ENCODE measurements at regions not wholly inside any gene's neighbourhood (a gene's known extent, or its start where the extent isn't known, plus 50 kb on each side); places are given as distances from the start of the nearest gene placed in this dataset.

DNA sequence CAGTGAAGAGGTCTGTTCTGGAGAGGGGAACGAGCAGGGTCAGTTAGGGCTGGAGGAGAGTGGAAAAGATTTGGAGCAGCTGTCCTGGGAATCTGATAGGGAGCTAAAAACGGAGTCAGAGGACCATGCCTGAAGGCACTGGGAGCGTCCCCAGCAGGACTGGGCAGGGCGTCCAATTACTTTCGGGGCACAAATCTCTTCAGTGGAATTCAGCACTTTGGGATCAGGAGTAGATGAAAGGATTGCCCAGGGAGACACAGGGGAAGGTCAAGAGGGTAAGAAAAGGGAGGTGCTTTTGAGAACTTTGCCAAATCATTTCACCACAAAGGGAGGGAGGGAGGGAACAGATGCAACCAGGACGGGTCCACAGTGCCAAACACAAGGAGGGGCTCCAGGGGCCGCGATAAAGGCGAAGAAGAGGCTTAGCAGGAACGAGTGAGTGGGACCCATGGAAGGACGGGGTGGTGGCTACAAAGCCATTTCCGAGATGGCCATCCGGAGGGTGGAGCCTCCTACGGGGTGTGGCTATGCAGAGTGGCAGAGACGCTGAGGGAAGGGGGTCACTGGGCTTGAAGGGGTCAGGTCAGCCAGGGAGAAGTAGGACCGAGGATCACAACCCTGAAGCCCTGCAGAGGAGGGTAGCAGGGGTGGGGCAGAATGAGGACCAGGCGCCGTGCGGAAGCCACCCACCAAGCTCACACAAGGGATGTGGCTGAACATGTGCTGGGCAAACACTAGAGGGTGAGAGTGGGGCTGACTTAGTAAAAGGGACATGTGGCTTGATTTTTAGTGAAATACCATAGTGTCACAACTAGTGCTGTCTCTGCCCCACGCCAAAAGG is 180.0 kb upstream of the RREB1 start:
- Histone ChIP-seq H3F3A (replicated peaks; ENCODE audit: insufficient read depth) (no peaks in the 10 kb centered on the region), H3K4me2 (no peak overlapping the region), H3K9me2 (no peaks in the 10 kb centered on the region), H4K20me1 (ENCODE audit: insufficient read depth) (no peaks in the 10 kb centered on the region), H3K79me2 (ENCODE audit: insufficient read depth) (no peaks in the 10 kb centered on the region), H3K36me3 (replicated peaks in 1 of 2; ENCODE audit: control insufficient read depth in 1 of 2, insufficient read depth in 2 of 2, low read length in 1 of 2) (no peaks in the 10 kb centered on the region), H3K9me3 (no peaks in the 10 kb centered on the region), H3K4me3 (ENCODE audit: low read depth in 2 of 2, low read length in 1 of 2) (no peak overlapping the region), H3K4me1 (ENCODE audit: control insufficient read depth in 1 of 2, insufficient read depth in 2 of 2, low read depth in 1 of 2, low read length in 1 of 2) (no peaks in the 10 kb centered on the region), H2AFZ (ENCODE audit: low read depth) (no peak overlapping the region), H3K9ac (no peak overlapping the region), H3K27me3 (ENCODE audit: insufficient read depth) (no peaks in the 10 kb centered on the region), H3K27ac (ENCODE audit: low read depth in 2 of 2, low read length in 1 of 2) (no peak overlapping the region)
- no peak for TF ChIP-seq GATA2 (CRISPR knock-in tag; IDR thresholded peaks at IDR 0.05)
- no peak for TF ChIP-seq EZH2phosphoT487 (IDR thresholded peaks at IDR 0.05; ENCODE audit: borderline replicate concordance, low read depth)
- no peak for TF ChIP-seq POLR2AphosphoS5 (IDR thresholded peaks at IDR 0.05; ENCODE audit: low read depth, low read length)
- TF ChIP-seq YY1 (IDR thresholded peaks at IDR 0.05; ENCODE audit: low read depth) = no peak
- no peak for TF ChIP-seq FOSL2 (IDR thresholded peaks at IDR 0.05; ENCODE audit: borderline replicate concordance, low read depth)
- TF ChIP-seq ELF1 (IDR thresholded peaks at IDR 0.05) = no peak
- no peak for TF ChIP-seq MXI1 (IDR thresholded peaks at IDR 0.05; ENCODE audit: low read depth, low read length)
- TF ChIP-seq RCOR1 (IDR thresholded peaks at IDR 0.05; ENCODE audit: low read length) = no peak
- no peak for TF ChIP-seq GABPA (IDR thresholded peaks at IDR 0.05; ENCODE audit: low read depth)
- TF ChIP-seq, protein P1, sequence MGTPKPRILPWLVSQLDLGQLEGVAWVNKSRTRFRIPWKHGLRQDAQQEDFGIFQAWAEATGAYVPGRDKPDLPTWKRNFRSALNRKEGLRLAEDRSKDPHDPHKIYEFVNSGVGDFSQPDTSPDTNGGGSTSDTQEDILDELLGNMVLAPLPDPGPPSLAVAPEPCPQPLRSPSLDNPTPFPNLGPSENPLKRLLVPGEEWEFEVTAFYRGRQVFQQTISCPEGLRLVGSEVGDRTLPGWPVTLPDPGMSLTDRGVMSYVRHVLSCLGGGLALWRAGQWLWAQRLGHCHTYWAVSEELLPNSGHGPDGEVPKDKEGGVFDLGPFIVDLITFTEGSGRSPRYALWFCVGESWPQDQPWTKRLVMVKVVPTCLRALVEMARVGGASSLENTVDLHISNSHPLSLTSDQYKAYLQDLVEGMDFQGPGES (IDR thresholded peaks at IDR 0.05; ENCODE audit: low read depth, low read length) = no peak
- no peak for TF ChIP-seq NFIC (IDR thresholded peaks at IDR 0.05; ENCODE audit: borderline replicate concordance)
- TF ChIP-seq, protein P2, sequence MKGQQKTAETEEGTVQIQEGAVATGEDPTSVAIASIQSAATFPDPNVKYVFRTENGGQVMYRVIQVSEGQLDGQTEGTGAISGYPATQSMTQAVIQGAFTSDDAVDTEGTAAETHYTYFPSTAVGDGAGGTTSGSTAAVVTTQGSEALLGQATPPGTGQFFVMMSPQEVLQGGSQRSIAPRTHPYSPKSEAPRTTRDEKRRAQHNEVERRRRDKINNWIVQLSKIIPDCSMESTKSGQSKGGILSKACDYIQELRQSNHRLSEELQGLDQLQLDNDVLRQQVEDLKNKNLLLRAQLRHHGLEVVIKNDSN (IDR thresholded peaks at IDR 0.05; ENCODE audit: borderline replicate concordance, low read depth) = no peak
- ChIA-PET CTCF (no interaction called here), POLR2A (no interaction called here)
- WGBS (ENCODE audit: low lambda C conversion rate) = 42% methylated on average over 20 of the region's 20 CpGs
- peak; percentile 25 for DNase-seq

DNA sequence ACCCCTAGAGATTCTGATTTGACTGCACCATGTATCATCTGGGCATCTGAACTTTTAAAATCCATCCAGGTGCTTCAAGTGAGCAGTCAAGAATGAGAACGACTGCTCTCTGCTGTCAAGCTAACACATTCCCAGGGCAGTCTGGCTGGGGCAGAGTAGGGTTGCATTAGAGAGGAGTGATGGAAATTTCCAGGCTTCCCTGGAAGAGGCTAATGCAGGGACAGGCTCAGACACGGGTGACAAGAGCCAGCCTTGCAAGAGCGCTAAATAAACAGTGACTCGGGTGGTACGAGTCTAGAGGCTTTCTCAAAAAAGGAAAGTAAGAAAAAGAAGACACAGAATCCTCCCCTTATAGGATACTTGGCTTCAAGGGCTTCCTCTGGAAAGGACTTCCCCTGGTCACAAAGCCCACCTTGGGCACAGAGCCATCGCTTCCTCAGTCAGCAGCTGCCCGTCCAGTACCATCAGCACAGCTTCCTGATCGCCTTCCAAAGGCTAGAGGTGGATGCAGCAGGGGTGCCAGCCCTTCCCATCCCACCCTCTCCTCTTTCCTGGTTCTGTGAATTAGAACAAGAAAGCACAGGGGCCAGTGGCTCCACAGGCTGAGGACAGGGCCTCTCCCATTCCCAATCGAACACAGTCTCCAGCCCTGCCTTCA is 177.4 kb upstream of the RREB1 start:
- CTCF ChIA-PET = no interaction called here
- WGBS (ENCODE audit: low lambda C conversion rate) = 36% methylated on average over 9 of the region's 9 CpGs
- Histone ChIP-seq H3K9ac (no peak overlapping the region), H3K36me3 (replicated peaks in 1 of 2; ENCODE audit: control insufficient read depth in 1 of 2, insufficient read depth in 2 of 2, low read length in 1 of 2) (no peaks in the 10 kb centered on the region), H3K9me2 (no peaks in the 10 kb centered on the region), H3K4me1 (ENCODE audit: control insufficient read depth in 1 of 2, insufficient read depth in 2 of 2, low read depth in 1 of 2, low read length in 1 of 2) (no peaks in the 10 kb centered on the region), H3K9me3 (no peaks in the 10 kb centered on the region), H3F3A (replicated peaks; ENCODE audit: insufficient read depth) (no peaks in the 10 kb centered on the region), H3K79me2 (ENCODE audit: insufficient read depth) (no peaks in the 10 kb centered on the region), H4K20me1 (ENCODE audit: insufficient read depth) (no peaks in the 10 kb centered on the region), H3K27me3 (ENCODE audit: insufficient read depth) (no peaks in the 10 kb centered on the region), H3K4me2 (no peak overlapping the region), H2AFZ (ENCODE audit: low read depth) (no peak overlapping the region), H3K4me3 (ENCODE audit: low read depth in 2 of 2, low read length in 1 of 2) (no peak overlapping the region), H3K27ac (ENCODE audit: low read depth in 2 of 2, low read length in 1 of 2) (no peak overlapping the region)
- DNase-seq = no peak
- POLR2A ChIA-PET = no interaction called here
- TF ChIP-seq FOXJ3 (CRISPR knock-in tag; IDR thresholded peaks at IDR 0.05) = no peak
- TF ChIP-seq NFIC (IDR thresholded peaks at IDR 0.05; ENCODE audit: borderline replicate concordance) = no peak
- no peak for TF ChIP-seq SMC3 (IDR thresholded peaks at IDR 0.05; ENCODE audit: low read depth, low read length)
- TF ChIP-seq GABPA (IDR thresholded peaks at IDR 0.05; ENCODE audit: low read depth) = no peak
- TF ChIP-seq SIN3A (IDR thresholded peaks at IDR 0.05; ENCODE audit: borderline replicate concordance, low read depth, low read length) = no peak
- TF ChIP-seq EZH2phosphoT487 (IDR thresholded peaks at IDR 0.05; ENCODE audit: borderline replicate concordance, low read depth) = no peak
- no peak for TF ChIP-seq NRF1 (IDR thresholded peaks at IDR 0.05; ENCODE audit: low read depth, low read length)
- TF ChIP-seq, protein P2 (IDR thresholded peaks at IDR 0.05; ENCODE audit: borderline replicate concordance, low read depth) = no peak
- TF ChIP-seq RCOR1 (IDR thresholded peaks at IDR 0.05; ENCODE audit: low read length) = no peak
- TF ChIP-seq, protein P3, sequence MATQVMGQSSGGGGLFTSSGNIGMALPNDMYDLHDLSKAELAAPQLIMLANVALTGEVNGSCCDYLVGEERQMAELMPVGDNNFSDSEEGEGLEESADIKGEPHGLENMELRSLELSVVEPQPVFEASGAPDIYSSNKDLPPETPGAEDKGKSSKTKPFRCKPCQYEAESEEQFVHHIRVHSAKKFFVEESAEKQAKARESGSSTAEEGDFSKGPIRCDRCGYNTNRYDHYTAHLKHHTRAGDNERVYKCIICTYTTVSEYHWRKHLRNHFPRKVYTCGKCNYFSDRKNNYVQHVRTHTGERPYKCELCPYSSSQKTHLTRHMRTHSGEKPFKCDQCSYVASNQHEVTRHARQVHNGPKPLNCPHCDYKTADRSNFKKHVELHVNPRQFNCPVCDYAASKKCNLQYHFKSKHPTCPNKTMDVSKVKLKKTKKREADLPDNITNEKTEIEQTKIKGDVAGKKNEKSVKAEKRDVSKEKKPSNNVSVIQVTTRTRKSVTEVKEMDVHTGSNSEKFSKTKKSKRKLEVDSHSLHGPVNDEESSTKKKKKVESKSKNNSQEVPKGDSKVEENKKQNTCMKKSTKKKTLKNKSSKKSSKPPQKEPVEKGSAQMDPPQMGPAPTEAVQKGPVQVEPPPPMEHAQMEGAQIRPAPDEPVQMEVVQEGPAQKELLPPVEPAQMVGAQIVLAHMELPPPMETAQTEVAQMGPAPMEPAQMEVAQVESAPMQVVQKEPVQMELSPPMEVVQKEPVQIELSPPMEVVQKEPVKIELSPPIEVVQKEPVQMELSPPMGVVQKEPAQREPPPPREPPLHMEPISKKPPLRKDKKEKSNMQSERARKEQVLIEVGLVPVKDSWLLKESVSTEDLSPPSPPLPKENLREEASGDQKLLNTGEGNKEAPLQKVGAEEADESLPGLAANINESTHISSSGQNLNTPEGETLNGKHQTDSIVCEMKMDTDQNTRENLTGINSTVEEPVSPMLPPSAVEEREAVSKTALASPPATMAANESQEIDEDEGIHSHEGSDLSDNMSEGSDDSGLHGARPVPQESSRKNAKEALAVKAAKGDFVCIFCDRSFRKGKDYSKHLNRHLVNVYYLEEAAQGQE (IDR thresholded peaks at IDR 0.05; ENCODE audit: low read depth, low read length) = no peak

Measured in SK-N-SH (cell line).